Hepatocyte (in vitro differentiated cells): ENCODE measurements at regions not wholly inside any gene's neighbourhood (a gene's known extent, or its start where the extent isn't known, plus 50 kb on each side); places are given as distances from the start of the nearest gene placed in this dataset.

ENCODE experiments used
- DNase-seq: peaks from one replicate; pipeline ENCODE4 v3.0.0-alpha.2; 2016; ENCODE audit warnings: low spot score
- H2AFZ ChIP-seq: fragments of 200-600 bp; sonication (generic); 2 replicates; pipeline ENCODE4 v1.6.0; 2016; ENCODE audit warnings: antibody characterized with exemption, mild to moderate bottlenecking
- H3K27ac ChIP-seq: fragments of 200-600 bp; sonication (generic); 2 replicates; pipeline ENCODE4 v1.5.1; 2016; ENCODE audit warnings: mild to moderate bottlenecking
- H3K27me3 ChIP-seq: fragments of 200-600 bp; sonication (generic); 2 replicates; pipeline ENCODE4 v1.6.1; 2016
- H3K36me3 ChIP-seq: fragments of 200-600 bp; sonication (generic); replicated peaks from 2 replicates; pipeline ENCODE4 v1.5.1; 2016; ENCODE audit warnings: low read depth; ENCODE audit not compliant: insufficient read depth
- H3K4me1 ChIP-seq: fragments of 200-600 bp; sonication (generic); 2 replicates; pipeline ENCODE4 v1.5.1; 2016; ENCODE audit warnings: mild to moderate bottlenecking, moderate library complexity; ENCODE audit not compliant: insufficient read depth
- H3K4me2 ChIP-seq: fragments of 200-600 bp; sonication (generic); 2 replicates; pipeline ENCODE4 v1.6.0; 2016
- H3K4me3 ChIP-seq: fragments of 200-600 bp; sonication (generic); 2 replicates; pipeline ENCODE4 v1.5.1; 2016; ENCODE audit warnings: mild to moderate bottlenecking
- H3K79me2 ChIP-seq: fragments of 200-600 bp; sonication (generic); 2 replicates; pipeline ENCODE4 v1.6.0; 2017; ENCODE audit warnings: mild to moderate bottlenecking
- H3K9me2 ChIP-seq: fragments of 200-600 bp; sonication (generic); replicated peaks from 2 replicates; pipeline ENCODE4 v1.6.0; 2017; ENCODE audit warnings: mild to moderate bottlenecking; ENCODE audit not compliant: insufficient read depth
- H3K9me3 ChIP-seq: fragments of 200-600 bp; sonication (generic); 2 replicates; pipeline ENCODE4 v1.5.1; 2016; ENCODE audit warnings: low read depth, mild to moderate bottlenecking
- H4K20me1 ChIP-seq: fragments of 200-600 bp; sonication (generic); 2 replicates; pipeline ENCODE4 v1.6.0; 2016; ENCODE audit warnings: mild to moderate bottlenecking; ENCODE audit not compliant: insufficient read depth, poor library complexity, severe bottlenecking
- EZH2 ChIP-seq: fragments of 200-600 bp; sonication (generic); IDR thresholded peaks from 2 replicates; pipeline ENCODE4 v1.6.1; 2016; ENCODE audit warnings: antibody characterized with exemption, mild to moderate bottlenecking, borderline replicate concordance
- EZH2phosphoT487 ChIP-seq: fragments of 200-600 bp; sonication (generic); IDR thresholded peaks from one replicate; pipeline ENCODE4 v1.6.1; 2018; ENCODE audit warnings: antibody characterized with exemption, mild to moderate bottlenecking, low read depth, moderate library complexity; ENCODE audit not compliant: unreplicated experiment, severe bottlenecking
- WGBS: methylation state at CpG from one replicate; pipeline ENCODE4 v1.1.6; 2016; ENCODE audit warnings: low lambda C conversion rate; ENCODE audit errors: missing lambda C conversion rate; 5-methylcytosine and 5-hydroxymethylcytosine counted together
- TF ChIP-seq, protein P1 (sequence below): fragments of 200-600 bp; sonication (generic); IDR thresholded peaks from 2 replicates; pipeline ENCODE4 v1.5.1; 2016; ENCODE audit warnings: antibody characterized with exemption, mild to moderate bottlenecking; ENCODE audit not compliant: poor library complexity

DNA sequence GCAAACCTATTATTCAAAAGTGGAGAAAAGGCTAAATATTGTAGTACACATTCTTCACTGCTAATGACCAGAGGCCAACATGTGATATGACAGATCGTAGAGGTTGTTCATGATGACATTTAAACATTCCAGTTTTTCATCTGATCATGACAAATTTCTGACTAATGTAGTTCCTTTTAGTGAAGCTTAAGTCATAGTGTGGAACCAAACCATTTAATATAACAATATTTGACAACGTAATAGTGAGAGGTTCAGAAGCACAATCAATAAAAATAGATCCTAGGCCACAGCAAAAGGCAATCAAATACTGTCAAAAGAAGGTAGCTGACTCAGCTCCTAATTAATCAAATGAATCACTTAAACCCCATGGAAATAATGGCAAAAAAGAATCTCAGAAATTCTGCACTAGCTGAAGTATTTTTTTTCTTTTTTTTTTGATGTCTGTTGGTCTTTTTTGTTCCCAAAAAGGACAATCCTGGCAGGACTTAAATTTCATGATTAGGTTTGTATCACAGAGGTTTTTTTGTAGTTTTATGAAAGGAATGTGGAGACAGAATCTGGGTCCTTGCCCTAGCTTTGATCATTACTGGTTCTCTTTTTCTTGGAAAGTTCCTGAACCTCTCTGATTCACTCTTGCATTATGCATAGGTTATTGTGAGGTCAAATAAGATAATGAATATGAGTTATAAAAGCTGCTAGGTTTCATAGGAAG, 795.0 kb downstream of the DTWD2 start:
- DNase-seq, result no peak
- Histone ChIP-seq H3K4me1 (no peaks in the 10 kb centered on the region), H3K9me2 (no peaks in the 10 kb centered on the region), H3K4me2 (no peak overlapping the region), H3K36me3 (no peaks in the 10 kb centered on the region), H4K20me1 (no peaks in the 10 kb centered on the region), H3K9me3 (no peaks in the 10 kb centered on the region), H3K27ac (no peak overlapping the region), H3K79me2 (no peaks in the 10 kb centered on the region), H3K27me3 (no peaks in the 10 kb centered on the region), H2AFZ (no peak overlapping the region), H3K4me3 (no peak overlapping the region)
- 88% methylated on average over 2 of the region's 2 CpGs for WGBS
- TF ChIP-seq EZH2phosphoT487, result no peak
- TF ChIP-seq, protein P1, sequence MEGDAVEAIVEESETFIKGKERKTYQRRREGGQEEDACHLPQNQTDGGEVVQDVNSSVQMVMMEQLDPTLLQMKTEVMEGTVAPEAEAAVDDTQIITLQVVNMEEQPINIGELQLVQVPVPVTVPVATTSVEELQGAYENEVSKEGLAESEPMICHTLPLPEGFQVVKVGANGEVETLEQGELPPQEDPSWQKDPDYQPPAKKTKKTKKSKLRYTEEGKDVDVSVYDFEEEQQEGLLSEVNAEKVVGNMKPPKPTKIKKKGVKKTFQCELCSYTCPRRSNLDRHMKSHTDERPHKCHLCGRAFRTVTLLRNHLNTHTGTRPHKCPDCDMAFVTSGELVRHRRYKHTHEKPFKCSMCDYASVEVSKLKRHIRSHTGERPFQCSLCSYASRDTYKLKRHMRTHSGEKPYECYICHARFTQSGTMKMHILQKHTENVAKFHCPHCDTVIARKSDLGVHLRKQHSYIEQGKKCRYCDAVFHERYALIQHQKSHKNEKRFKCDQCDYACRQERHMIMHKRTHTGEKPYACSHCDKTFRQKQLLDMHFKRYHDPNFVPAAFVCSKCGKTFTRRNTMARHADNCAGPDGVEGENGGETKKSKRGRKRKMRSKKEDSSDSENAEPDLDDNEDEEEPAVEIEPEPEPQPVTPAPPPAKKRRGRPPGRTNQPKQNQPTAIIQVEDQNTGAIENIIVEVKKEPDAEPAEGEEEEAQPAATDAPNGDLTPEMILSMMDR, result no peak
- TF ChIP-seq EZH2, result no peak

DNA sequence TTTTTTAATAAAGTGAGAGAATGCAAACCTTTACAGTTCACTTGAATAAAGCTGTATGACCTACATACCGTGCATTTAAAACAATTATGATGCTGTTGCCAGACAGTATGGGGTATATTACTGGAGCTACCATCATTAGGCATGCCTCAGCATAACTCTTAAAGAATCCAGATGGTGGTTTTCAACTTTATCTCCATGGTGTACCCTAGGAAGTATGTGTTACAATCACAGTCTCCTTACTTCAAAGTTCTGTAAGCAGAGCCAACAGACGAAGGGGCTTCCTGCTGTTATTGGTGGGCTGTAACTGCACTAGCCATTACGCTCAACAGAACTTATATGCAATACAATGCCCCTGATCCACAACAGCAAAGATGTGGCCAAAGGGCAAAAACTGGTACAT, 803.3 kb downstream of the DTWD2 start:
- Histone ChIP-seq H3K27ac (no peak overlapping the region), H3K27me3 (no peaks in the 10 kb centered on the region), H3K9me3 (no peaks in the 10 kb centered on the region), H3K4me3 (no peak overlapping the region), H3K79me2 (no peaks in the 10 kb centered on the region), H3K4me1 (no peaks in the 10 kb centered on the region), H3K4me2 (no peak overlapping the region), H3K9me2 (no peaks in the 10 kb centered on the region), H2AFZ (no peak overlapping the region), H3K36me3 (no peaks in the 10 kb centered on the region), H4K20me1 (no peaks in the 10 kb centered on the region)
- TF ChIP-seq, protein P1, result no peak
- no peak for TF ChIP-seq EZH2
- TF ChIP-seq EZH2phosphoT487, result no peak
- 68% methylated on average over 3 of the region's 3 CpGs for WGBS
- DNase-seq, result no peak

DNA sequence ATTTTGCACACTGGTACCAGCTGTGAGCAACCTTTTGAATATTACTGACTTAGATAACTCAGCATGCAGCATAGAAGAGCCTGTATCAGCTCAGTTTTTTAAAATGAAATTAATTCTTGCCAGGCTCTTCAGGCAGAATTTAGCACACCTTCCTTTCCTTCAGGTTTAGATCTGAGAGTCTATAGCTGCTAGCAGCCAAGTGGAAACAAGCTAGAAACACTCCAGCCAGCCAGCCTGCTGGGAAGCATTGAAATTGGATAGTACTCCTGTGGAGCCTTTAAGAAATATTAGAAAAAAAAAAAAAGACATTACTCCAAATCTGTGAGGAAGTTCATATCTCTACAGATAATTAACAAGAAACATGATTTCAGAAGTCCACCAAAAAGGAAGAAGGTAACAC, 812.2 kb downstream of the DTWD2 start:
- no peaks in the 10 kb centered on the region for H4K20me1 ChIP-seq
- no peak overlapping the region for H3K4me2 ChIP-seq
- no peaks in the 10 kb centered on the region for H3K9me3 ChIP-seq
- no peaks in the 10 kb centered on the region for H3K27me3 ChIP-seq
- H3K4me1 ChIP-seq, result no peaks in the 10 kb centered on the region
- TF ChIP-seq, protein P1, result no peak
- TF ChIP-seq EZH2phosphoT487, result no peak
- no peak for TF ChIP-seq EZH2
- no peak for DNase-seq
- no peak overlapping the region for H3K4me3 ChIP-seq
- no peaks in the 10 kb centered on the region for H3K9me2 ChIP-seq
- H3K79me2 ChIP-seq, result no peaks in the 10 kb centered on the region
- H3K27ac ChIP-seq, result no peak overlapping the region
- H3K36me3 ChIP-seq, result no peaks in the 10 kb centered on the region
- H2AFZ ChIP-seq, result no peak overlapping the region

DNA sequence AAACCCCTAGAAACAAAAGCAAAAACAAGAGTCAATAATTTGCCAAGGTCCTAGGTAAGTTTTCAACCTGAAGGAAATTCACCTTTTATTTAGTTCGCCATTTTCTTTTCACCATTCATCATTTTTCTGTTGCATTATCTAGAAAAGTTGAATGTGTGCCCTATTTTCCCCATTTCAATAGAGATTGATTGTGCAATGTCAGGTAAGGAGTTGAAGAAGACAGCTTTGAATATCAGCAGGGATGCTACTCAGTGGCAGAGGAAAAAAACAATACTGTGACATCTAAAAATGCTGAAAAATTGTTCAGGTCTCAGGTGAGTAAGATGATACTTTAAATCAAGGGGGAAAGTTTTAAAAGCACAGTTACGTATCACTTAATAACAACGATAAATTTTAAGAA, 813.7 kb downstream of the DTWD2 start:
- Histone ChIP-seq H3K36me3 (no peaks in the 10 kb centered on the region), H3K9me3 (no peaks in the 10 kb centered on the region), H3K27me3 (no peaks in the 10 kb centered on the region), H2AFZ (no peak overlapping the region), H3K79me2 (no peaks in the 10 kb centered on the region), H3K27ac (no peak overlapping the region), H3K4me1 (no peaks in the 10 kb centered on the region), H3K9me2 (no peaks in the 10 kb centered on the region), H3K4me3 (no peak overlapping the region), H3K4me2 (no peak overlapping the region), H4K20me1 (no peaks in the 10 kb centered on the region)
- DNase-seq, result no peak
- TF ChIP-seq, protein P1, result no peak
- TF ChIP-seq EZH2phosphoT487, result no peak
- TF ChIP-seq EZH2, result no peak
- 79% methylated on average over 3 of the region's 3 CpGs for WGBS
